HG03060 (cell line): ENCODE measurements at regions not wholly inside any gene's neighbourhood (a gene's known extent, or its start where the extent isn't known, plus 50 kb on each side); places are given as distances from the start of the nearest gene placed in this dataset.

ENCODE experiments used
- ATAC-seq: cut with Tn5 transposase; IDR thresholded peaks from one replicate; pipeline ENCODE4 v1.9.1; 2021; ENCODE audit warnings: low read depth, moderate number of reproducible peaks; ENCODE audit not compliant: unreplicated experiment

DNA sequence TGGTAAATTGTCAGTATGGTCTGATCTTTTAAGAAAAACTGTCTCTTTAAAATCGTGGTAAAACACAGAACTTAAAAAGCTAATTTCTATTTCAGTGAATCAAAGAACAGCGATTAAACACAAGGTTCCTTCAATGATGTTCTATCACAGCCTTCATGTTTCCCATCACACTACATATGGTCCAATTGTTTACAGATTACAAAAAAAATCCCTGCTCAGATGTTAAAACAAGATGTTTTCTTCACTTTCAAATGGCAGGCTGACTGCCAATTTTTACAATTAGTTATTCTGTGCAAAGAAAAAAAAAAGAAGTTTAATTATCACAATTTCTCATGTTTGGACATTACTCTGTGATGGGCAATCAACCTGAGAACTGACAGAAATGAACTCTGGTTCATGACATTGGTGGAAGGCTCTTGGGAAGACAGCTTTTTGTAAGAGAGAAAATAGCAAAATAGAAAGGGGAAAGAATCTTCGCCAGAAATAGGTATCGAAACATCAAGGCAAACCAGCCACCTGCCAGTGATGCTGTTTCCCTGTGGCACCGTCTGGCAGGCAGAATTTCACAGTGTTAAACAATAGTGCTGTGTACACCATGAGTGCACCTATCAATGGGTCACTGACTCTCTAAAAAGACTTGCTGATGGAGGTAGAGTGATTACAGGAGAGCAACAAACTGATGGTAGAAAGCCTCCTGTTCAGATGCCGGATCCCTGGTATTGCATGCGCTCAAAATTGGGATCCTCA is 1020.0 kb upstream of the ARRDC3 start:
- no peak for ATAC-seq

GRCh38 chr5:92402045-92402444 is 1018.9 kb upstream of the ARRDC3 start:
- no peak for ATAC-seq

DNA sequence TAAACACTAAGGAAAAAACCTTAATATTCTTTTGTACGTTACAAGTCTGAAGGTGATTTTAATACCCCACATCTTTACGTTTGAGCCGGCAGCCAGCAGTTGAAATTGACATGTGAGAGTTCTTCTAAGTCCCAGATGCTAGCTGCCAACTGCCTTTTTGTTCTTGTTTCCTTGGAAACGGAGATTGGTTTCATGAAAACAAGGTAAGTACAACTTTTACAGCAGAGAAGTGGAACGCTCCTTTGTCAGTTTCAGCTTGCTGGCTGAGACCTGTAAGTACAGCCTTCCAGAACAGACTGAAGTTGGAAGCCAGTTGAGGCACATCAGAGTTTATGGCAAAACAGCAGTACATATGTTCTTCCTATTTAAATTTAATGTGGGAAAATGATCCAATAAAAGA is 1018.4 kb upstream of the ARRDC3 start:
- ATAC-seq, result no peak

GRCh38 chr5:92394936-92395335 is 1011.8 kb upstream of the ARRDC3 start:
- no peak for ATAC-seq

DNA sequence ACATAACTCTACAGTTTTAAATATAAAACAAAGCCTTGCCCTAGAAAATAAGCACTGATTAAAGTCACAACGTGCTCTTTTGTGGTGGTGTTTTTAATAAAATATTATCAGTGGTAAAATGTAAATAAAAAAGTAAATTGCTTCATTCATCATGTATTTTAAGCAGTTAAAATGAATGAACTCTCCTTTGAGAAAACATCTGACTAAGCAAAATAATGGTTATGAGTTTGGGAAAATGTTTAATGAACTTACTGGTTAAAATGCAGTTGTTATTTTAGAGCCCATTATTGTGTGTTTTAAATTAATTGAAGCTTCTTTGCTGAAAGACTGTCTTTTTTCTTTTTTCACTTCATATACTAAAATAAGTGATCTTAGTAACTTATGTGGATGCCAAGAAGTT is 1007.5 kb upstream of the ARRDC3 start:
- ATAC-seq, result no peak

GRCh38 chr5:92380069-92380770 is 997.1 kb upstream of the ARRDC3 start:
- no peak for ATAC-seq

DNA sequence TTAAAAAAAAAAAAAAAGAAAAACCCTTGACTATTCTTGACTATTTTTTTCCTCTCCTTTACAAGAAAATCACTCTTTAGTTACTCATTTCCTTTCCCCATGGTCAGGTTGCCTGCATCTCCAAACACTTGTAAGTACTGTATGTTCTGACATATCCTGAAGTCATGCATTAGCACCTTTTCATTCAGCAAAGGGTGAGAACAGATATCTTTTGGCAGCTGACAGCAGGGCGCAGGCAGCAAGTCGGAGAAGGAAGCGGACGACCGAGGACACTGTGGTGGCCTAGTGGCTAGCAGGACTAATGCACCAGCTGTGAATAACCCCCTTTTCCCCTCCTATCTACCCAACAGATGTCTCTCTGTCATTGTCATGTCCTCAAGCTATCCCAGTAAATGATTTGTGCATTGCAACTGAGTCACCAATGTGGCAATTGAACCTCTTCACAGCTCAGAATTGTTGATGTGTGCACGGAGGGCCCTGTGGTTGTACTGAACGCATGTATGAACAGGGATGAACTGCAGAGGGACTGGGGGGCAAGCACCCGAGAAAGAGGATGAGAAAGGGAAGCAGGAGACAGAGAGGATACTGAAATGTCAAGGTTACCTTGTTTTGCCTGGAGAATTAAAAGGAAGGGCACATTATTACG is 996.0 kb upstream of the ARRDC3 start:
- ATAC-seq, result no peak

- no peak for ATAC-seq
These were observed 991.7 kb upstream of the ARRDC3 start for GRCh38 chr5:92374859-92375258.

DNA sequence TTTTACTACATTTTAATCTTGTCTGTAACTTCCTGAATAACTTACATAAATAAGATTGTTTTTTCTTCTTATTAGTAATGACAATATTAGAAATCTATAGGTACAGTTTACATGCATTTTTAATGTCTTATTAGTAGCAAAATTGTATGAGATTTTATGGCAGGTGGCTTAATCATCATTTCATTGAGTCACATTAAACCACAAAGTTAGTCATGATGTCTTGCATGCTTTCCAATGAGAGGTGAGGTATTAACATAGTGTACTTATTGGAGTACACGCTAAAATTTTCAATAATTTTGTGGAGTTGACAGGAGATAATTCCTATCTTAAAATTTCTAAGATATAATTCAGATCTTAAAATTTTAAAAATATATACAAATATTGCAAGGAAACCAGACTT is 989.6 kb upstream of the ARRDC3 start:
- no peak for ATAC-seq

DNA sequence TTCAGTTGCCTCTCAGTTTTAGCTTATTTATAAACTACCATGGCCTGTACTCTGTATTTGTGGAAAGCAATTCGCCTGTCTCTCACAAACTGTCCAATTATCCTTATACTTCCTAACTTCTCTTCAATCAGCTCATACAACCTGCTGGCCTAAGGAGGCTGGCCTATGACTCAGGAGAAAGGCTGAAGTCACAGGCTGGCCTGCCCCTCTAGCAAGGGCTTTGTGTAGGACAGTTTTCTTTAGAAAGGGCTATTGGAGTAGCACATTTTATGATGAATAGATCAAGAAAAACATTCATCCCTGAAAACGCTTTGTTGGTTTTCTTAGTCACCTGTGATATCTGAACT is 988.7 kb upstream of the ARRDC3 start:
- ATAC-seq, result no peak

GRCh38 chr5:92371171-92371888 is 988.2 kb upstream of the ARRDC3 start:
- ATAC-seq, result no peak

DNA sequence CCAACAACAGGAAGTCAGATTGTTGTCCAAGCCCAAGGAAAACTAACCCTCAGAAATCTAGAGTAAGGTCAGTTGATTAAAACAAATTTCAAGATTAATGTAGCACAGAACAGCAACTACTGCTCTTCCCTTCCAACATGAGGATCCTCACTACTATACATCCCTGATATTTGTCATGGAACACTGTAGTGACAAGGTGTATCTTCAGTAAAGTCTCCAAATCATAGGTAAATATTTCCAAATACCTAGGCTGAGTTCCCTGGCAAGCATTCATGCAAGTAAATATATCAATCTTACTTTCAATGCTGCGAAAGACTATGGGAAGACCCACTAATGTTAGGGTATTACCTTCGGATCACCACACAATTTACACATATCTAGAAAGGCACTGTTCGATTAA is 986.9 kb upstream of the ARRDC3 start:
- no peak for ATAC-seq

GRCh38 chr5:92369587-92369986 is 986.5 kb upstream of the ARRDC3 start:
- ATAC-seq, result no peak

DNA sequence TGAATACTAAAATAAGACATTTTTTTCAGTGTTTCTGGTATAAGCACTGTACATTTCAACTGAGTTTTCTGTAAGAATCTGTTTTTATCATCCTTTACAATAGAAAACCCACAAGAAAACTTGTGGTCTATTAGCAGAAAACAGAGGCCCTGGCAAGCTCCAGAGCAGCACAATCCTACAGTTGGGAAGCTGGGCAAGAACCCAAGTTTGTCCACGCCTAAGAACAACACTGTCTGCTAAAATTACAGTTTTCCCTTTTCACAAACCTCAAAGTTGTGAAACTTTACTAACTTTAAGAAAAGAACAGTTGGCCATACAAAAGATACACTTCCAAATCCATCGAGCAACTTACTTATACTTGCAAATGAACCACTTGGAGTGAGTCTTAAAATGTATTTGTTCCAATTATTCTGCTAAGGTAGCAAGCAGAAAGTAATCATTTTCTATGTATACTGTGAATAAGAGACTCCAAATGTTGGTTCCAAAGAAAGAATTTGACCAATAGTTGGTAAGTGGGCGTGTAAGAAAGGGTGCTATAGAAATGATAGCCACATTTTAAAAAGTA is 982.0 kb upstream of the ARRDC3 start:
- ATAC-seq, result no peak

- ATAC-seq, result no peak
These were observed 970.3 kb upstream of the ARRDC3 start for GRCh38 chr5:92353107-92354030.

GRCh38 chr5:92337772-92338234 is 954.7 kb upstream of the ARRDC3 start:
- no peak for ATAC-seq

DNA sequence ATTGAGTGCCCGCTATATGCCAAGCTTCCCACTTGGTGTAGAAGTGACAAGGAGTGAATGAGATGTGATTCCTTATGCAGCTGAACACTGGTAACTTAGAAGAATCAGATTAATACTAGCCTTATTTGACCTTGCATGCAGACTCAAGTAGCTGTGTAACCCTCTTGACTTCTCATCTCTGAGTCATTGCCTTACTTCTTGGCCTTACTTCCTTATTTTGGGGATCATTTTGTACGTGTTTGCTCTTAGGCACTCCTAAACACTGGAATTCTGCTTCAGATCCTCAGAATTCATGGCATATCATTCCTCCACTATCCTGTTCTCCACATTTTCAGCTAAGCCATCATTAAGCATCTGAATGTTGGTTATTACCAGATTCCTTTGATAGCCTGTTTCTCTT is 948.9 kb upstream of the ARRDC3 start:
- no peak for ATAC-seq

DNA sequence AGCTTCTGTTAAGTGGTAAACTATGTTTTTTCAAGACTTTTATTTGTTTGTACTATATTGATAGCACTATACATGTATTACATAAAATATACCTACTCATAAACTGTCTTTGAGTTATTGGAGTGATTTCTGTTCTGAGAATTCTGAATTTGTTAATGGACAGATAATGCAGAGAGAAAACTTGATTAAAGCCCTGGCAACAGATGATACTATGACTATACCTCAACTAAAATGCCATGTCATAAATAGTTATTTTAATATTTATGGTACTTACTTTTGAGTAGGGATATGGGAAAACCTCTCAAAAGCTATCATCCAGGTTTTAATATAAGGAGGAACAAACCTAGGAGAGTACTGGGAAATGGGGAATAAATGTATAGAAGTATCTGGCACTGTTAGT is 947.2 kb upstream of the ARRDC3 start:
- ATAC-seq, result no peak

- no peak for ATAC-seq
These were observed 946.6 kb upstream of the ARRDC3 start for GRCh38 chr5:92329759-92330158.
